Suprapubic skin (tissue), 3 donors: ENCODE measurements at regions not wholly inside any gene's neighbourhood (a gene's known extent, or its start where the extent isn't known, plus 50 kb on each side); places are given as distances from the start of the nearest gene placed in this dataset.

Experiments used
- CTCF ChIP-seq, 2 donors: fragments of 200-600 bp in 1 of 2; fragments of 450-650 bp in 1 of 2; sonication (generic) in 1 of 2; IDR thresholded peaks; one replicate each; pipeline ENCODE4 v1.5.1; 2016 to 2019; ENCODE audit warnings: antibody characterized with exemption in 2 of 2, mild to moderate bottlenecking in 1 of 2, moderate library complexity in 1 of 2
- POLR2A ChIP-seq, 2 donors: fragments of 450-650 bp; IDR thresholded peaks; one replicate each; pipeline ENCODE4 v1.6.1; 2017; ENCODE audit warnings: antibody characterized with exemption in 2 of 2, mild to moderate bottlenecking in 2 of 2, moderate library complexity in 2 of 2

GRCh38 chr3:86801921-86802320 lies 189.0 kb downstream of the VGLL3 start:
- no peak for TF ChIP-seq CTCF (IDR thresholded peaks at IDR 0.05)
- TF ChIP-seq POLR2A (IDR thresholded peaks at IDR 0.05) = no peak
